ENCODE measurements at regions not wholly inside any gene's neighbourhood (a gene's known extent, or its start where the extent isn't known, plus 50 kb on each side); places are given as distances from the start of the nearest gene placed in this dataset.
"Not testable (repeated sequence)": the region's sequence is repeated elsewhere in the genome, so short reads cannot be mapped to it uniquely, and the experiment has no call there.

DNA sequence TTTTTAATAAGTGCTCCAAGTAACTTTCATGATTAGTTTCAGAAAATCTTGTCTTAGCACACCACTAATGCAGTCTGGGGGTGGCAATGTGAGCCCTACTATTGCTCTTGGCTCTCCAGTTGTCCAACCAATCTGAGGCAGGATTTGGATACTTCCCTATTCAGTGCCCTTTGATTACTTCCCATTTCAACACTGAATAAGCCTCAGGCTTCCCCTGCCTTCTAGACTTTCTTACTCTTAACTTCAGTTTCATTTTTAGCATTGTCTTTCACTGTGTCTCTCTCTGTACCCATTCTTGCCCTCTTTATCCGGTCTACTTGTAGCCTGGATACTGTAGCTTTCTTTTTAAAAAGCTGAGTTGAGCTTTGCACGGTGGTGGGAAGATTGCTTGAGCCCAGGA is 186.1 kb downstream of the C9orf152 start:
- no peak for TF ChIP-seq ELF4 (IDR thresholded peaks at IDR 0.05)
- TF ChIP-seq CTBP1 (IDR thresholded peaks at IDR 0.05; ENCODE audit: borderline replicate concordance) = no peak
- no peak for TF ChIP-seq HDGF (IDR thresholded peaks at IDR 0.05; ENCODE audit: borderline replicate concordance)
- ChIA-PET CTCF (no interaction called here), POLR2A (no interaction called here)
- DNase-seq (ENCODE audit: extremely low spot score) = no peak

DNA sequence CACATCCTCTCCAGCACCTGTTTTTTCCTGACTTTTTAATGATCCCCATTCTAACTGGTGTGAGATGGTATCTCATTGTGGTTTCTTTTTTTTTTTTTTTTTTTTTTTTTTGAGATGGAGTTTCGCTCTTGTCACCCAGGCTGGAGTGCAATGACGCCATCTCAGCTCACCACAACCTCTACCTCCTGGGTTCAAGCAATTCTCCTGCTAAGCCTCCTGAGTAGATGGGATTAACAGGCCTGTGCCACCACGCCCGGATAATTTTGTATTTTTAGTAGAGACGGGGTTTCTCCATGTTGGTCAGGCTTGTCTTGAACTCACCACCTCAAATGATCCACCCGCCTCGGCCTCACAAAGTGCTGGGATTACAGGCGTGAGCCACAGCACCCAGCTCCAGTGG is 184.7 kb downstream of the C9orf152 start:
- CTCF ChIA-PET; POLR2A ChIA-PET; DNase-seq (ENCODE audit: extremely low spot score): not testable (repeated sequence)

GRCh38 chr9:110025551-110026170 is 182.3 kb downstream of the C9orf152 start:
- ChIA-PET CTCF (no interaction called here), POLR2A (no interaction called here)
- DNase-seq (ENCODE audit: extremely low spot score) = no peak
- TF ChIP-seq TARDBP (IDR thresholded peaks at IDR 0.05) (no peak), L3MBTL2 (conservative IDR thresholded peaks at IDR 0.05) (no peak)

- TF ChIP-seq ARNT (IDR thresholded peaks at IDR 0.05) = no peak
- no peak for TF ChIP-seq SP1 (IDR thresholded peaks at IDR 0.05)
- no peak for TF ChIP-seq CTBP1 (IDR thresholded peaks at IDR 0.05; ENCODE audit: borderline replicate concordance)
- TF ChIP-seq FOXA1 (IDR thresholded peaks at IDR 0.05) = no peak
- no peak for TF ChIP-seq HDGF (IDR thresholded peaks at IDR 0.05; ENCODE audit: borderline replicate concordance)
- TF ChIP-seq NFRKB (IDR thresholded peaks at IDR 0.05) = no peak
- TF ChIP-seq BHLHE40 (IDR thresholded peaks at IDR 0.05; ENCODE audit: borderline replicate concordance) = no peak
- TF ChIP-seq FOXM1 (IDR thresholded peaks at IDR 0.05; ENCODE audit: borderline replicate concordance) = no peak
- no peak for TF ChIP-seq SUZ12 (IDR thresholded peaks at IDR 0.05)
- TF ChIP-seq TARDBP (IDR thresholded peaks at IDR 0.05) = no peak
- TF ChIP-seq, protein P1, sequence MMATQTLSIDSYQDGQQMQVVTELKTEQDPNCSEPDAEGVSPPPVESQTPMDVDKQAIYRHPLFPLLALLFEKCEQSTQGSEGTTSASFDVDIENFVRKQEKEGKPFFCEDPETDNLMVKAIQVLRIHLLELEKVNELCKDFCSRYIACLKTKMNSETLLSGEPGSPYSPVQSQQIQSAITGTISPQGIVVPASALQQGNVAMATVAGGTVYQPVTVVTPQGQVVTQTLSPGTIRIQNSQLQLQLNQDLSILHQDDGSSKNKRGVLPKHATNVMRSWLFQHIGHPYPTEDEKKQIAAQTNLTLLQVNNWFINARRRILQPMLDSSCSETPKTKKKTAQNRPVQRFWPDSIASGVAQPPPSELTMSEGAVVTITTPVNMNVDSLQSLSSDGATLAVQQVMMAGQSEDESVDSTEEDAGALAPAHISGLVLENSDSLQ (IDR thresholded peaks at IDR 0.05) = no peak
- TF ChIP-seq L3MBTL2 (conservative IDR thresholded peaks at IDR 0.05) = no peak
- no peak for TF ChIP-seq ZNF384 (IDR thresholded peaks at IDR 0.05)
- TF ChIP-seq LEF1 (IDR thresholded peaks at IDR 0.05; ENCODE audit: borderline replicate concordance) = no peak
- TF ChIP-seq FOXK2 (IDR thresholded peaks at IDR 0.05) = no peak
- TF ChIP-seq ELF4 (IDR thresholded peaks at IDR 0.05) = no peak
- CTCF ChIA-PET = no interaction called here
- DNase-seq (ENCODE audit: extremely low spot score) = no peak
- POLR2A ChIA-PET = no interaction called here
These were observed 180.3 kb downstream of the C9orf152 start for GRCh38 chr9:110027671-110028081.

- CTCF ChIA-PET = interaction anchor here (0.6 kb wide), 1 partner anchor 330 kb away, joined by 3 read pairs; no protein-coding TSS in a partner anchor
- POLR2A ChIA-PET = no interaction called here
- no peak for TF ChIP-seq FOXA1 (IDR thresholded peaks at IDR 0.05)
- no peak for TF ChIP-seq SP1 (IDR thresholded peaks at IDR 0.05)
- TF ChIP-seq, protein P1 (IDR thresholded peaks at IDR 0.05) = no peak
- no peak for TF ChIP-seq TARDBP (IDR thresholded peaks at IDR 0.05)
- no peak for TF ChIP-seq ARNT (IDR thresholded peaks at IDR 0.05)
- no peak for TF ChIP-seq FOXK2 (IDR thresholded peaks at IDR 0.05)
- TF ChIP-seq SUZ12 (IDR thresholded peaks at IDR 0.05) = no peak
- TF ChIP-seq ZNF384 (IDR thresholded peaks at IDR 0.05) = no peak
- no peak for DNase-seq (ENCODE audit: extremely low spot score)
These were observed 179.7 kb downstream of the C9orf152 start for GRCh38 chr9:110028271-110028670.

- POLR2A ChIA-PET = no interaction called here
- no peak for DNase-seq (ENCODE audit: extremely low spot score)
- TF ChIP-seq TARDBP (IDR thresholded peaks at IDR 0.05) = no peak
- CTCF ChIA-PET = interaction anchor here (0.6 kb wide), 1 partner anchor 331 kb away, joined by 3 read pairs; no protein-coding TSS in a partner anchor
These were observed 179.3 kb downstream of the C9orf152 start for GRCh38 chr9:110028676-110029075.

GRCh38 chr9:110029429-110029955 is 178.5 kb downstream of the C9orf152 start:
- no peak for DNase-seq (ENCODE audit: extremely low spot score)
- TF ChIP-seq ZNF384 (IDR thresholded peaks at IDR 0.05) = no peak
- TF ChIP-seq FOXK2 (IDR thresholded peaks at IDR 0.05) = no peak
- TF ChIP-seq FOXA1 (IDR thresholded peaks at IDR 0.05) = no peak
- TF ChIP-seq LEF1 (IDR thresholded peaks at IDR 0.05; ENCODE audit: borderline replicate concordance) = no peak
- TF ChIP-seq HDGF (IDR thresholded peaks at IDR 0.05; ENCODE audit: borderline replicate concordance) = no peak
- TF ChIP-seq FOXM1 (IDR thresholded peaks at IDR 0.05; ENCODE audit: borderline replicate concordance) = no peak
- TF ChIP-seq NFRKB (IDR thresholded peaks at IDR 0.05) = no peak
- TF ChIP-seq BHLHE40 (IDR thresholded peaks at IDR 0.05; ENCODE audit: borderline replicate concordance) = no peak
- TF ChIP-seq SP1 (IDR thresholded peaks at IDR 0.05) = no peak
- TF ChIP-seq CTBP1 (IDR thresholded peaks at IDR 0.05; ENCODE audit: borderline replicate concordance) = no peak
- POLR2A ChIA-PET = no interaction called here
- CTCF ChIA-PET = no interaction called here

DNA sequence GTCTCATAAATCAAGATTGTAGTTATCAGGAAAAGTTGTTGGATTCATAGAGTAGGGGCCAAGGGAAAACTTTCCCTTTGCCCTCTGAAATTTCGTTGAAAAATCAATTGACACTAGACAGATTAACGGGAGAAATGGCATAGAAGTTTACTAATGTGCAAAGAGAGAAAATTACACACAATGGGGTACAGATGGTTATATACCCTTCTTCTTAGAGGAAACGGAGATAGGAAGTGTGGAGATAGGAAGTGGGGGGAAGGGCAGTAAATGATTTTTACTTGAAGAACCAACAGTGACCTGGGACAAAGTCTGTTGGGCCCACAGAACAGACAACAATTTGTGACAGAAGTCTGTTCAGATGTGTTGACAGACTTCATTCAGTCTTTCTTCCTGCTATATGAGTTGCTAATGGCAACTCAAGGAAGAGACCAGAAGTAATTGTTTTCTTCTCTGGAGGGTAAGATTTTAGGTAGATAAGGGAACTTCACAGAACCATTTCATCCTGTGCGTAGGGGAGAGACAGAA is 177.9 kb downstream of the C9orf152 start:
- ChIA-PET POLR2A (no interaction called here), CTCF (no interaction called here)
- DNase-seq (ENCODE audit: extremely low spot score) = no peak
- TF ChIP-seq HDGF (IDR thresholded peaks at IDR 0.05; ENCODE audit: borderline replicate concordance) = no peak
- no peak for TF ChIP-seq FOXM1 (IDR thresholded peaks at IDR 0.05; ENCODE audit: borderline replicate concordance)
- TF ChIP-seq LEF1 (IDR thresholded peaks at IDR 0.05; ENCODE audit: borderline replicate concordance) = no peak
- TF ChIP-seq, protein P1 (IDR thresholded peaks at IDR 0.05) = no peak
- TF ChIP-seq TARDBP (IDR thresholded peaks at IDR 0.05) = no peak
- TF ChIP-seq SUZ12 (IDR thresholded peaks at IDR 0.05) = no peak
- TF ChIP-seq CTBP1 (IDR thresholded peaks at IDR 0.05; ENCODE audit: borderline replicate concordance) = no peak
- no peak for TF ChIP-seq SP1 (IDR thresholded peaks at IDR 0.05)
- TF ChIP-seq ELF4 (IDR thresholded peaks at IDR 0.05) = no peak
- TF ChIP-seq NFRKB (IDR thresholded peaks at IDR 0.05) = no peak
- TF ChIP-seq BHLHE40 (IDR thresholded peaks at IDR 0.05; ENCODE audit: borderline replicate concordance) = no peak
- TF ChIP-seq ZNF384 (IDR thresholded peaks at IDR 0.05) = no peak
- no peak for TF ChIP-seq FOXA1 (IDR thresholded peaks at IDR 0.05)
- TF ChIP-seq L3MBTL2 (conservative IDR thresholded peaks at IDR 0.05) = no peak
- no peak for TF ChIP-seq ARNT (IDR thresholded peaks at IDR 0.05)
